ENCODE measurements at regions not wholly inside any gene's neighbourhood (a gene's known extent, or its start where the extent isn't known, plus 50 kb on each side); places are given as distances from the start of the nearest gene placed in this dataset.

DNA sequence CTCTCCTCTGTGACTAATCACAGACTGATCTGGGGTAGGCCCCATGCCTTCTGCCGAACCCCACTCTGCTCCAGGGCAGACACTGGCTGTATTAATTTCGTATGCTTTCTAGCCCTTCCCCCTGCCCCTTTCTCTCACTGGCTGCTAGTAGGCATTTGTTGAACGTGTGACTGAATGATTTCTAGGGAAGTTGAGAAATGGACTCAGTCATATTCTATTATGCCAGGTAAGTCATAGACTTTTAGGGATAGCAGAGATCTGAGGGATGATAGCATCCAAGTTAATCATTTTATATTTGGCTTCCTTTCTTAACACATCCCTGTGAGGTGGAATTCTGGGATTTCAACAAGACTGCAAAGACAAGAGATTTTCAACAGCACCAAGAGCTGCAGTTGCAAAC is 166.4 kb downstream of the FGF9 start:
- ATAC-seq (no peak), DNase-seq (no peak)
- Histone ChIP-seq H3K9ac (ENCODE audit: low read length) (no peak overlapping the region), H3K9me2 (replicated peaks; ENCODE audit: low read length) (no peaks in the 10 kb centered on the region), H3K79me2 (ENCODE audit: low read length) (no peaks in the 10 kb centered on the region), H3K27me3 (ENCODE audit: low read length) (peaks cover 7% of the 10 kb centered on the region; the same call in 1 of the 2 replicates), H3F3A (ENCODE audit: low read length, unreplicated experiment) (no peaks in the 10 kb centered on the region), H3K27ac (ENCODE audit: low read length) (no peak overlapping the region), H3K4me1 (ENCODE audit: insufficient read depth, low read length) (no peaks in the 10 kb centered on the region), H3K4me2 (ENCODE audit: low read length) (no peak overlapping the region), H4K20me1 (ENCODE audit: low read length) (no peaks in the 10 kb centered on the region), H3K9me3 (ENCODE audit: low read length) (no peaks in the 10 kb centered on the region), H2AFZ (ENCODE audit: low read length) (no peak overlapping the region), H3K4me3 (ENCODE audit: low read length) (no peak overlapping the region), H3K36me3 (ENCODE audit: low read depth, low read length) (no peaks in the 10 kb centered on the region)
- TF ChIP-seq CTCF (conservative IDR thresholded peaks at IDR 0.05; ENCODE audit: low read depth, low read length) (no peak), EZH2phosphoT487 (IDR thresholded peaks at IDR 0.05; ENCODE audit: borderline replicate concordance, low read length) (no peak), EZH2 (IDR thresholded peaks at IDR 0.05; ENCODE audit: low read length, unreplicated experiment) (no peak)
- ChIA-PET POLR2A (ENCODE audit: unreplicated experiment) (no interaction called here), CTCF (no interaction called here)
- intact Hi-C loops (cut with micrococcal nuclease): no loop called here
- BruUV-seq (replicated peaks): no TSS peak

DNA sequence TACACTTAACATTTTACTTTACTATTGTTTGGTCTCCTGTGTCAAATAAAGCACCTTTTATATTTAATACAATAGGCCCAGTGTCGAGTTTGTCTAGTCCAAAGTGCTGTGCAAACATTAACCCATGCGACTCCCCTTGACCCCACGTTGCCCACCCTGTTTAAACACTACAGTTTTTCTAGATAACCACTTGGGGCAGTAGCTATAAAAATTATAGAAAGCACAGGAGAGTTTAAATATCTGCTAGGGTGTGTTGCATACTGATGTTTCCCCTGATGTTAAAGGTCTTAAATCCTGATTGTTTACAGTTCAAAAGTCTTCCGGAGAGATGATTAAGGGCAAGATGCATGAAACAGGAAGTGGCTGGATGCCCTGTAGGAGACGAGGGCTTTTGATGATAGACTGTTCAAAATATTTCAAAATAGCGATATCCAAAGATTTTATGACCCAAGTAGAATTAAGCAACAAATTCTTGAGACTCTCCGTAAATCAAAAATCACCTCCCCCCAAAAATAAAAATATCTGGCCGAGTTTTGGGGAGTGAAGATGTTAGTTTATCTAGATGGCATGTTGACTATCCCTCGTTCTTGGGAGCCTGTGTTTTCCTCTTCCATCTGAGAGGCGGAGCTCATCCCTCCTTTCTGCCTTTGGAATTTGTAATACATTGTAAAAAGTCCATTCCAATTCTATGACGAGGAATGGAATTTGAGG is 167.1 kb downstream of the FGF9 start:
- ChIA-PET CTCF (no interaction called here), POLR2A (ENCODE audit: unreplicated experiment) (no interaction called here)
- TF ChIP-seq CTCF (conservative IDR thresholded peaks at IDR 0.05; ENCODE audit: low read depth, low read length): no peak
- TF ChIP-seq EZH2 (IDR thresholded peaks at IDR 0.05; ENCODE audit: low read length, unreplicated experiment): no peak
- no peak for TF ChIP-seq EZH2phosphoT487 (IDR thresholded peaks at IDR 0.05; ENCODE audit: borderline replicate concordance, low read length)
- no peak for DNase-seq
- BruUV-seq (replicated peaks): no TSS peak
- H3K9ac ChIP-seq (ENCODE audit: low read length): no peak overlapping the region
- no peaks in the 10 kb centered on the region for H3K79me2 ChIP-seq (ENCODE audit: low read length)
- no peaks in the 10 kb centered on the region for H3K9me3 ChIP-seq (ENCODE audit: low read length)
- H4K20me1 ChIP-seq (ENCODE audit: low read length): no peaks in the 10 kb centered on the region
- H3K9me2 ChIP-seq (replicated peaks; ENCODE audit: low read length): no peaks in the 10 kb centered on the region
- H3K4me1 ChIP-seq (ENCODE audit: insufficient read depth, low read length): no peaks in the 10 kb centered on the region
- ATAC-seq: no peak
- H3K4me2 ChIP-seq (ENCODE audit: low read length): no peak overlapping the region
- no peak overlapping the region for H3K4me3 ChIP-seq (ENCODE audit: low read length)
- H2AFZ ChIP-seq (ENCODE audit: low read length): no peak overlapping the region
- no peaks in the 10 kb centered on the region for H3K36me3 ChIP-seq (ENCODE audit: low read depth, low read length)
- no peak overlapping the region for H3K27ac ChIP-seq (ENCODE audit: low read length)
- H3F3A ChIP-seq (ENCODE audit: low read length, unreplicated experiment): no peaks in the 10 kb centered on the region
- H3K27me3 ChIP-seq (ENCODE audit: low read length): peaks cover 7% of the 10 kb centered on the region; the same call in 1 of the 2 replicates
- intact Hi-C loops (cut with micrococcal nuclease): no loop called here

- Histone ChIP-seq H3K27me3 (ENCODE audit: low read length) (no peaks in the 10 kb centered on the region; the same call in 1 of the 2 replicates), H3K9ac (ENCODE audit: low read length) (no peak overlapping the region), H3K79me2 (ENCODE audit: low read length) (no peaks in the 10 kb centered on the region), H3K9me3 (ENCODE audit: low read length) (no peaks in the 10 kb centered on the region), H4K20me1 (ENCODE audit: low read length) (no peaks in the 10 kb centered on the region), H3K9me2 (replicated peaks; ENCODE audit: low read length) (no peaks in the 10 kb centered on the region), H3K4me1 (ENCODE audit: insufficient read depth, low read length) (no peaks in the 10 kb centered on the region), H3F3A (ENCODE audit: low read length, unreplicated experiment) (no peaks in the 10 kb centered on the region), H2AFZ (ENCODE audit: low read length) (no peak overlapping the region), H3K4me3 (ENCODE audit: low read length) (no peak overlapping the region), H3K36me3 (ENCODE audit: low read depth, low read length) (no peaks in the 10 kb centered on the region), H3K27ac (ENCODE audit: low read length) (no peak overlapping the region), H3K4me2 (ENCODE audit: low read length) (no peak overlapping the region)
- no peak for DNase-seq
- ChIA-PET CTCF (no interaction called here), POLR2A (ENCODE audit: unreplicated experiment) (no interaction called here)
- ATAC-seq: no peak
- BruUV-seq (replicated peaks): no TSS peak
- no peak for TF ChIP-seq EZH2phosphoT487 (IDR thresholded peaks at IDR 0.05; ENCODE audit: borderline replicate concordance, low read length)
- TF ChIP-seq CTCF (conservative IDR thresholded peaks at IDR 0.05; ENCODE audit: low read depth, low read length): no peak
- TF ChIP-seq EZH2 (IDR thresholded peaks at IDR 0.05; ENCODE audit: low read length, unreplicated experiment): no peak
- intact Hi-C loops (cut with micrococcal nuclease): no loop called here
These were observed 175.7 kb downstream of the FGF9 start for GRCh38 chr13:21846605-21847004.
